CD4-positive, alpha-beta T cell (primary cell): ENCODE measurements at regions not wholly inside any gene's neighbourhood (a gene's known extent, or its start where the extent isn't known, plus 50 kb on each side); places are given as distances from the start of the nearest gene placed in this dataset.

Experiments used
- ATAC-seq: fragments of 200-7000 bp; cut with Tn5 transposase; one replicate; pipeline ENCODE4 v1.10.0; 2022; ENCODE audit warnings: mild to moderate bottlenecking; ENCODE audit not compliant: poor library complexity
- CTCF ChIA-PET: fragments of 350-600 bp; sonication (Branson Sonifier 250); formaldehyde crosslinking; loops from one replicate; lab custom pipeline; 2021; ENCODE audit warnings: antibody characterized with exemption, inconsistent platforms; lab: Charles Lee
- POLR2A ChIA-PET: fragments of 350-600 bp; sonication (Branson Sonifier 250); formaldehyde crosslinking; loops from one replicate; lab custom pipeline; 2021; ENCODE audit warnings: antibody characterized with exemption, inconsistent platforms; lab: Charles Lee
- DNase-seq, 14 experiments: peaks; one replicate each; pipeline ENCODE4 v3.0.0-alpha.2; 2013 to 2020; ENCODE audit warnings: mixed read lengths in 2 of 14
- H3K27ac ChIP-seq, 2 donors: one replicate each; pipeline versions ENCODE4 v1.5.1 to v1.7.0; 2013; ENCODE audit warnings: low read length in 2 of 2, low read depth in 1 of 2, mild to moderate bottlenecking in 1 of 2
- H3K27me3 ChIP-seq, 2 experiments: 1 replicate in 1 of 2; 2 replicates in 1 of 2; pipeline versions ENCODE4 v1.6.1 to v1.7.0; 2013; ENCODE audit warnings: low read length in 2 of 2, control low read depth in 1 of 2, mild to moderate bottlenecking in 1 of 2, moderate library complexity in 1 of 2; ENCODE audit not compliant: insufficient read depth in 2 of 2, control insufficient read depth in 1 of 2
- H3K36me3 ChIP-seq: one replicate; pipeline ENCODE4 v1.6.1; 2013; ENCODE audit warnings: low read length, control low read depth; ENCODE audit not compliant: insufficient read depth
- H3K4me1 ChIP-seq: one replicate; pipeline ENCODE4 v1.6.1; 2013; ENCODE audit warnings: low read length, control low read depth; ENCODE audit not compliant: insufficient read depth
- H3K4me3 ChIP-seq: one replicate; pipeline ENCODE4 v1.5.1; 2013; ENCODE audit warnings: mild to moderate bottlenecking, low read length, moderate library complexity
- H3K9me3 ChIP-seq, 2 experiments: 1 replicate in 1 of 2; 2 replicates in 1 of 2; pipeline versions ENCODE4 v1.6.1 to v1.7.0; 2013; ENCODE audit warnings: low read length in 2 of 2, mild to moderate bottlenecking in 2 of 2, control low read depth in 1 of 2, moderate library complexity in 1 of 2; ENCODE audit not compliant: control insufficient read depth in 1 of 2, insufficient read depth in 1 of 2
- H3K27ac Mint-ChIP-seq: one replicate; pipeline ENCODE4 v1.8.0; 2020; ENCODE audit warnings: mixed read lengths
- H3K27me3 Mint-ChIP-seq: one replicate; pipeline ENCODE4 v1.8.0; 2021; ENCODE audit warnings: mixed read lengths
- H3K36me3 Mint-ChIP-seq: one replicate; pipeline ENCODE4 v1.8.0; 2021; ENCODE audit warnings: low read depth, mixed read lengths
- H3K4me1 Mint-ChIP-seq: one replicate; pipeline ENCODE4 v1.8.0; 2021; ENCODE audit warnings: low read depth, mixed read lengths
- H3K4me3 Mint-ChIP-seq: one replicate; pipeline ENCODE4 v1.8.0; 2020; ENCODE audit warnings: mild to moderate bottlenecking, mixed read lengths
- H3K9me3 Mint-ChIP-seq: one replicate; pipeline ENCODE4 v1.8.0; 2020; ENCODE audit warnings: mixed read lengths
- CTCF ChIP-seq: fragments of 200-600 bp; IDR thresholded peaks from one replicate; pipeline ENCODE4 v1.8.0; 2022; ENCODE audit warnings: antibody characterized with exemption, mild to moderate bottlenecking
- intact Hi-C, 2 experiments: fragments of 100-400 bp; cut with DNase I in 1 of 2; cut with micrococcal nuclease in 1 of 2; formaldehyde crosslinking; loops; one replicate each; pipeline versions ENCODE4 v1.15.1 to v1.9.0; 2023 to 2025; cut with DNase I, micrococcal nuclease

- TF ChIP-seq CTCF, result no peak
- H3K9me3 Mint-ChIP-seq, result peaks cover 17% of the 10 kb centered on the region
- H3K4me1 Mint-ChIP-seq, result no peaks in the 10 kb centered on the region
- DNase-seq (no peak), ATAC-seq (no peak)
- Histone ChIP-seq H3K9me3 (peaks cover 0 to 3% of the 10 kb centered on the region in 2 experiments), H3K4me3 (no peak overlapping the region), H3K36me3 (no peaks in the 10 kb centered on the region), H3K27ac (no peak overlapping the region), H3K4me1 (no peaks in the 10 kb centered on the region), H3K27me3 (no peaks in the 10 kb centered on the region)
- no peak overlapping the region for H3K27ac Mint-ChIP-seq
- H3K27me3 Mint-ChIP-seq, result no peaks in the 10 kb centered on the region
- no peak overlapping the region for H3K4me3 Mint-ChIP-seq
- H3K36me3 Mint-ChIP-seq, result no peaks in the 10 kb centered on the region
- intact Hi-C loops, result no loop called here
- POLR2A ChIA-PET, result interaction anchor here (0.6 kb wide), 1 partner anchor 10 kb away, joined by 3 read pairs; no protein-coding TSS in a partner anchor
- CTCF ChIA-PET, result no interaction called here
Observed at GRCh38 chr12:82187011-82187410, 171.2 kb downstream of the CCDC59 start.

DNA sequence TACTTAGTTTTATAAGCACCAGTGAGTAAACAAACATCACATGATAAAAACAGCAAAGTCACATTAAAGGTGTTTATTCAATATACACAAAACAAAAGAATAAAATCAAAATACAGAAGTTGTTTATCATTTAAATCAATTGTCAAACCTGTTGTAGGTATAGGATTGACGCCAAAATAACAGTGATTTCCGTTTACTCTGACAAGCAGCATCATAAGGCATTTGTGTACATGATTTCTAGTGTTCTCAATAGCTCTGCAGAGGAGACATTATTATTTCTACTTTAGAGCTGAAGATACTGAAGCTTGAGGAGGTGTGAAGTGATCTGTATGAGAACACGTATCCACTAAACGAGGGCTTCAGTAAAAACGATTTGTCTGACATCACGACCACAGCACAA is 171.9 kb downstream of the CCDC59 start:
- no peaks in the 10 kb centered on the region for H3K36me3 Mint-ChIP-seq
- Histone ChIP-seq H3K9me3 (peaks cover 0 to 3% of the 10 kb centered on the region in 2 experiments), H3K4me3 (no peak overlapping the region), H3K36me3 (no peaks in the 10 kb centered on the region), H3K27me3 (no peaks in the 10 kb centered on the region), H3K27ac (no peak overlapping the region), H3K4me1 (no peaks in the 10 kb centered on the region)
- no peaks in the 10 kb centered on the region for H3K4me1 Mint-ChIP-seq
- intact Hi-C loops, result no loop called here
- peaks cover 19% of the 10 kb centered on the region for H3K9me3 Mint-ChIP-seq
- H3K27ac Mint-ChIP-seq, result no peak overlapping the region
- H3K4me3 Mint-ChIP-seq, result no peak overlapping the region
- no peak for TF ChIP-seq CTCF
- ATAC-seq, result no peak
- no peaks in the 10 kb centered on the region for H3K27me3 Mint-ChIP-seq
- POLR2A ChIA-PET, result interaction anchor here (0.6 kb wide), 1 partner anchor 9 kb away, joined by 3 read pairs; no protein-coding TSS in a partner anchor
- CTCF ChIA-PET, result no interaction called here
- DNase-seq, result no peak

DNA sequence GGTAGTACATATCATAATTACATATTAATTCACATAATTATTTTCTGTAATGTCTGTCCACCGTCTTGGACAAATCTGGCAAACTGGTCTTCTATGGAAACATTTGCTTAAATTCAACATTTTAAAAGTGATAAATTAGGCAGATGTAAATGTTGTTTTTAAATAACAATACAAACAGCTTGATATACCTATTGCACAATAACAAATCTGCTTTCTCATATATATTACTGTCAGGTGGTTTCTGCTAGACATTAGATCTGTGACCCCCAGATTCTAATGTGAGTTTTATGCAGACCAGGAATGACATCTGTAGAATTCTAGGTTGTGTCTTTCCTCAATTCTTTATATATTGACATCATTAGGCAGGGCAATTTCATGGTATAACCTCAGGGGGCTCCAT is 173.3 kb downstream of the CCDC59 start:
- no peaks in the 10 kb centered on the region for H3K4me1 Mint-ChIP-seq
- H3K4me3 Mint-ChIP-seq, result no peak overlapping the region
- no peak for DNase-seq
- Histone ChIP-seq H3K9me3 (peaks cover 0 to 3% of the 10 kb centered on the region in 2 experiments), H3K27ac (no peak overlapping the region), H3K36me3 (no peaks in the 10 kb centered on the region), H3K4me3 (no peak overlapping the region), H3K4me1 (no peaks in the 10 kb centered on the region), H3K27me3 (no peaks in the 10 kb centered on the region)
- H3K27ac Mint-ChIP-seq, result no peak overlapping the region
- H3K27me3 Mint-ChIP-seq, result no peaks in the 10 kb centered on the region
- no peak for ATAC-seq
- H3K36me3 Mint-ChIP-seq, result no peaks in the 10 kb centered on the region
- POLR2A ChIA-PET, result no interaction called here
- CTCF ChIA-PET, result no interaction called here
- intact Hi-C loops, result no loop called here
- H3K9me3 Mint-ChIP-seq, result peaks cover 14% of the 10 kb centered on the region
- TF ChIP-seq CTCF, result no peak
